Calu3 (cell line): ENCODE measurements at regions not wholly inside any gene's neighbourhood (a gene's known extent, or its start where the extent isn't known, plus 50 kb on each side); places are given as distances from the start of the nearest gene placed in this dataset.

Experiments
- BruUV-seq: library from RNA; stranded (reverse); fragments of 400-500 nt; replicated peaks from 2 replicates; lab custom pipeline; 2021; lab: Mats Ljungman, UMichigan
- CTCF ChIA-PET: fragments of 300-600 bp; sonication (Branson Sonifier 250); formaldehyde crosslinking; loops from one replicate; lab custom pipeline; 2022; ENCODE audit warnings: antibody characterized with exemption; lab: Charles Lee
- DNase-seq: peaks from one replicate; pipeline ENCODE4 v3.0.0; 2022
- H3K27ac Mint-ChIP-seq: one replicate; pipeline ENCODE4 v1.8.0; 2022; ENCODE audit warnings: mixed read lengths; ENCODE audit not compliant: unreplicated experiment
- H3K27me3 Mint-ChIP-seq: one replicate; pipeline ENCODE4 v1.8.0; 2022; ENCODE audit warnings: mixed read lengths; ENCODE audit not compliant: unreplicated experiment
- H3K36me3 Mint-ChIP-seq: one replicate; pipeline ENCODE4 v1.8.0; 2022; ENCODE audit warnings: mild to moderate bottlenecking, moderate library complexity, mixed read lengths; ENCODE audit not compliant: insufficient read depth, unreplicated experiment
- H3K4me1 Mint-ChIP-seq: one replicate; pipeline ENCODE4 v1.8.0; 2022; ENCODE audit warnings: mild to moderate bottlenecking, low read depth, mixed read lengths; ENCODE audit not compliant: unreplicated experiment
- H3K4me3 Mint-ChIP-seq: one replicate; pipeline ENCODE4 v1.8.0; 2022; ENCODE audit warnings: mild to moderate bottlenecking, low read depth, moderate library complexity, mixed read lengths; ENCODE audit not compliant: unreplicated experiment
- H3K9me3 Mint-ChIP-seq: one replicate; pipeline ENCODE4 v1.8.0; 2022; ENCODE audit warnings: low read depth, mixed read lengths; ENCODE audit not compliant: unreplicated experiment
- CTCF ChIP-seq: fragments of 200-600 bp; IDR thresholded peaks from one replicate; pipeline ENCODE4 v1.8.0; 2022; ENCODE audit warnings: antibody characterized with exemption; ENCODE audit not compliant: unreplicated experiment
- intact Hi-C: fragments of 100-400 bp; cut with micrococcal nuclease; formaldehyde crosslinking; loops from one replicate; pipeline ENCODE4 v1.10.0; 2022; ENCODE audit not compliant: unreplicated experiment

GRCh38 chr3:105051972-105052371 lies 314.7 kb upstream of the ALCAM start:
- Mint-ChIP-seq H3K9me3 (no peaks in the 10 kb centered on the region), H3K4me1 (no peaks in the 10 kb centered on the region), H3K27me3 (no peaks in the 10 kb centered on the region), H3K27ac (no peak overlapping the region), H3K4me3 (no peak overlapping the region), H3K36me3 (no peaks in the 10 kb centered on the region)
- CTCF ChIA-PET, result no interaction called here
- no TSS peak for BruUV-seq
- no peak for TF ChIP-seq CTCF
- intact Hi-C loops, result no loop called here
- DNase-seq, result no peak

GRCh38 chr3:105062853-105063252 lies 303.9 kb upstream of the ALCAM start:
- no peak for TF ChIP-seq CTCF
- no peaks in the 10 kb centered on the region for H3K36me3 Mint-ChIP-seq
- H3K9me3 Mint-ChIP-seq, result peaks cover under 1% of the 10 kb centered on the region
- peaks cover 15% of the 10 kb centered on the region for H3K4me1 Mint-ChIP-seq
- no peaks in the 10 kb centered on the region for H3K27me3 Mint-ChIP-seq
- CTCF ChIA-PET, result interaction anchor here (0.7 kb wide), 1 partner anchor 24 kb away, joined by 3 read pairs; no protein-coding TSS in a partner anchor
- H3K27ac Mint-ChIP-seq, result peak overlapping the region; percentile 0
- no peak for DNase-seq
- intact Hi-C loops, result loop anchor here (5.0 kb wide), 1 partner anchor 304 kb away; the partner anchor contains the start of gene ALCAM
- peak overlapping the region; percentile 39 for H3K4me3 Mint-ChIP-seq
- BruUV-seq, result no TSS peak

- H3K27ac Mint-ChIP-seq, result no peak overlapping the region
- CTCF ChIA-PET, result no interaction called here
- H3K9me3 Mint-ChIP-seq, result peaks cover 8% of the 10 kb centered on the region
- H3K36me3 Mint-ChIP-seq, result no peaks in the 10 kb centered on the region
- no TSS peak for BruUV-seq
- intact Hi-C loops, result no loop called here
- no peak for DNase-seq
- no peak for TF ChIP-seq CTCF
- no peaks in the 10 kb centered on the region for H3K27me3 Mint-ChIP-seq
- H3K4me1 Mint-ChIP-seq, result peaks cover 15% of the 10 kb centered on the region
- H3K4me3 Mint-ChIP-seq, result no peak overlapping the region
Measured at GRCh38 chr3:105065895-105066839, 300.5 kb upstream of the ALCAM start.

- CTCF ChIA-PET, result no interaction called here
- no peak for TF ChIP-seq CTCF
- intact Hi-C loops, result no loop called here
- H3K4me1 Mint-ChIP-seq, result peaks cover 15% of the 10 kb centered on the region
- no peaks in the 10 kb centered on the region for H3K36me3 Mint-ChIP-seq
- DNase-seq, result no peak
- no peaks in the 10 kb centered on the region for H3K27me3 Mint-ChIP-seq
- no TSS peak for BruUV-seq
- no peak overlapping the region for H3K27ac Mint-ChIP-seq
- H3K4me3 Mint-ChIP-seq, result no peak overlapping the region
- peaks cover 8% of the 10 kb centered on the region for H3K9me3 Mint-ChIP-seq
Measured at GRCh38 chr3:105067361-105067760, 299.3 kb upstream of the ALCAM start.
